ENCODE measurements at regions not wholly inside any gene's neighbourhood (a gene's known extent, or its start where the extent isn't known, plus 50 kb on each side); places are given as distances from the start of the nearest gene placed in this dataset.

GRCh38 chr2:217011576-217011975 is 151.7 kb upstream of the TNP1 start:
- in situ Hi-C loops (cut with HindIII; ENCODE audit: extremely low pct_ligation_motif_present, low pct_unique_long_range_greater_than_20kb) (no loop called here), intact Hi-C loops (cut with micrococcal nuclease; ENCODE audit: unreplicated experiment) (no loop called here)
- DNase-seq (ENCODE audit: low spot score) (no peak), ATAC-seq (no peak), FAIRE-seq (no peak)
- peaks cover 9% of the 10 kb centered on the region; the same call in 1 of the 2 replicates for H3K4me1 ChIP-seq (ENCODE audit: insufficient read depth, low read length)
- BruUV-seq (replicated peaks), result no TSS peak
- no peak overlapping the region for H3K4me2 ChIP-seq (ENCODE audit: low read depth, low read length)
- TF ChIP-seq MAFF (IDR thresholded peaks at IDR 0.05; ENCODE audit: low read depth, low read length), result no peak
- TF ChIP-seq ZNF451 (CRISPR knock-in tag; IDR thresholded peaks at IDR 0.05), result no peak
- no peak for TF ChIP-seq TEAD2 (CRISPR knock-in tag; IDR thresholded peaks at IDR 0.05)
- no peak for TF ChIP-seq ZNF343 (CRISPR knock-in tag; IDR thresholded peaks at IDR 0.05)
- TF ChIP-seq ZNF776 (CRISPR knock-in tag; IDR thresholded peaks at IDR 0.05), result no peak
- no peak for TF ChIP-seq ZNF280D (CRISPR knock-in tag; IDR thresholded peaks at IDR 0.05)
- TF ChIP-seq DRAP1 (CRISPR knock-in tag; IDR thresholded peaks at IDR 0.05), result no peak
- TF ChIP-seq ZNF44 (CRISPR knock-in tag; IDR thresholded peaks at IDR 0.05), result no peak
- no peak for TF ChIP-seq ZNF292 (CRISPR knock-in tag; IDR thresholded peaks at IDR 0.05; ENCODE audit: borderline replicate concordance, low read depth)
- no peak for TF ChIP-seq ZBTB37 (CRISPR knock-in tag; IDR thresholded peaks at IDR 0.05)
- TF ChIP-seq ZNF615 (CRISPR knock-in tag; IDR thresholded peaks at IDR 0.05; ENCODE audit: borderline replicate concordance), result no peak
- POLR2A ChIA-PET, result no interaction called here
- CTCF ChIA-PET (ENCODE audit: low intra/inter-chr PET ratio, low total read pairs), result no interaction called here
- no peak overlapping the region for H3K9ac ChIP-seq (ENCODE audit: insufficient read depth, low read depth, low read length)
- 55% methylated on average over 4 of the region's 4 CpGs for WGBS (ENCODE audit: low lambda C conversion rate)
- H4K20me1 ChIP-seq (ENCODE audit: insufficient read depth, low read length), result no peaks in the 10 kb centered on the region
- H3K79me2 ChIP-seq (ENCODE audit: insufficient read depth, low read length), result no peaks in the 10 kb centered on the region
- no peaks in the 10 kb centered on the region for H3K9me3 ChIP-seq (ENCODE audit: low read length)
- no peak overlapping the region for H2AFZ ChIP-seq (ENCODE audit: low read length)
- H3K4me3 ChIP-seq (replicated peaks in 1 of 3; ENCODE audit: insufficient read depth in 1 of 3, low read depth in 2 of 3, low read length in 3 of 3), result no peak overlapping the region
- H3K36me3 ChIP-seq (replicated peaks in 1 of 2; ENCODE audit: control insufficient read depth in 1 of 2, insufficient read depth in 2 of 2, low read length in 2 of 2), result no peaks in the 10 kb centered on the region
- H3K27ac ChIP-seq (ENCODE audit: extremely low read length, insufficient read depth, low read length), result no peak overlapping the region
- H3K27me3 ChIP-seq (ENCODE audit: control insufficient read depth in 1 of 2, insufficient read depth in 2 of 2, low read length in 2 of 2), result 0 out of 5 replicates have a peak, but pooled peaks cover 0 to 6% of the 10 kb centered on the region in 2 experiments
